ENCODE measurements at regions not wholly inside any gene's neighbourhood (a gene's known extent, or its start where the extent isn't known, plus 50 kb on each side); places are given as distances from the start of the nearest gene placed in this dataset.

GRCh38 chr4:36551697-36552214, 270.3 kb downstream of the DTHD1 start:
- Histone ChIP-seq H4K20me1 (ENCODE audit: insufficient read depth, poor library complexity, severe bottlenecking) (no peaks in the 10 kb centered on the region), H3K27me3 (no peaks in the 10 kb centered on the region), H3K4me1 (ENCODE audit: insufficient read depth) (no peaks in the 10 kb centered on the region), H3K27ac (no peak overlapping the region), H3K79me2 (no peaks in the 10 kb centered on the region), H3K36me3 (replicated peaks; ENCODE audit: insufficient read depth, low read depth) (no peaks in the 10 kb centered on the region), H3K9me2 (replicated peaks; ENCODE audit: insufficient read depth) (peaks cover 3% of the 10 kb centered on the region), H3K4me3 (no peak overlapping the region), H3K9me3 (ENCODE audit: low read depth) (no peaks in the 10 kb centered on the region), H2AFZ (no peak overlapping the region), H3K4me2 (no peak overlapping the region)
- no peak for DNase-seq (ENCODE audit: low spot score)
- WGBS (ENCODE audit: low lambda C conversion rate, missing lambda C conversion rate) = 64% methylated on average over 4 of the region's 4 CpGs
- TF ChIP-seq, protein P1, sequence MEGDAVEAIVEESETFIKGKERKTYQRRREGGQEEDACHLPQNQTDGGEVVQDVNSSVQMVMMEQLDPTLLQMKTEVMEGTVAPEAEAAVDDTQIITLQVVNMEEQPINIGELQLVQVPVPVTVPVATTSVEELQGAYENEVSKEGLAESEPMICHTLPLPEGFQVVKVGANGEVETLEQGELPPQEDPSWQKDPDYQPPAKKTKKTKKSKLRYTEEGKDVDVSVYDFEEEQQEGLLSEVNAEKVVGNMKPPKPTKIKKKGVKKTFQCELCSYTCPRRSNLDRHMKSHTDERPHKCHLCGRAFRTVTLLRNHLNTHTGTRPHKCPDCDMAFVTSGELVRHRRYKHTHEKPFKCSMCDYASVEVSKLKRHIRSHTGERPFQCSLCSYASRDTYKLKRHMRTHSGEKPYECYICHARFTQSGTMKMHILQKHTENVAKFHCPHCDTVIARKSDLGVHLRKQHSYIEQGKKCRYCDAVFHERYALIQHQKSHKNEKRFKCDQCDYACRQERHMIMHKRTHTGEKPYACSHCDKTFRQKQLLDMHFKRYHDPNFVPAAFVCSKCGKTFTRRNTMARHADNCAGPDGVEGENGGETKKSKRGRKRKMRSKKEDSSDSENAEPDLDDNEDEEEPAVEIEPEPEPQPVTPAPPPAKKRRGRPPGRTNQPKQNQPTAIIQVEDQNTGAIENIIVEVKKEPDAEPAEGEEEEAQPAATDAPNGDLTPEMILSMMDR (IDR thresholded peaks at IDR 0.05; ENCODE audit: poor library complexity) = no peak
- no peak for TF ChIP-seq EZH2 (IDR thresholded peaks at IDR 0.05; ENCODE audit: borderline replicate concordance)
- no peak for TF ChIP-seq EZH2phosphoT487 (IDR thresholded peaks at IDR 0.05; ENCODE audit: low read depth, severe bottlenecking, unreplicated experiment)

- Histone ChIP-seq H3K27ac (no peak overlapping the region), H3K4me1 (ENCODE audit: insufficient read depth) (no peaks in the 10 kb centered on the region), H3K4me2 (no peak overlapping the region), H3K9me3 (ENCODE audit: low read depth) (no peaks in the 10 kb centered on the region), H3K9me2 (replicated peaks; ENCODE audit: insufficient read depth) (no peaks in the 10 kb centered on the region), H3K36me3 (replicated peaks; ENCODE audit: insufficient read depth, low read depth) (no peaks in the 10 kb centered on the region), H3K27me3 (no peaks in the 10 kb centered on the region), H2AFZ (no peak overlapping the region), H3K79me2 (no peaks in the 10 kb centered on the region), H4K20me1 (ENCODE audit: insufficient read depth, poor library complexity, severe bottlenecking) (no peaks in the 10 kb centered on the region), H3K4me3 (no peak overlapping the region)
- TF ChIP-seq EZH2 (IDR thresholded peaks at IDR 0.05; ENCODE audit: borderline replicate concordance) (no peak), EZH2phosphoT487 (IDR thresholded peaks at IDR 0.05; ENCODE audit: low read depth, severe bottlenecking, unreplicated experiment) (no peak)
- TF ChIP-seq, protein P1 (IDR thresholded peaks at IDR 0.05; ENCODE audit: poor library complexity) = no peak
- DNase-seq (ENCODE audit: low spot score) = no peak
- 66% methylated on average over 1 of the region's 1 CpG for WGBS (ENCODE audit: low lambda C conversion rate, missing lambda C conversion rate)
Observed at GRCh38 chr4:36553029-36553428, 271.6 kb downstream of the DTHD1 start.

DNA sequence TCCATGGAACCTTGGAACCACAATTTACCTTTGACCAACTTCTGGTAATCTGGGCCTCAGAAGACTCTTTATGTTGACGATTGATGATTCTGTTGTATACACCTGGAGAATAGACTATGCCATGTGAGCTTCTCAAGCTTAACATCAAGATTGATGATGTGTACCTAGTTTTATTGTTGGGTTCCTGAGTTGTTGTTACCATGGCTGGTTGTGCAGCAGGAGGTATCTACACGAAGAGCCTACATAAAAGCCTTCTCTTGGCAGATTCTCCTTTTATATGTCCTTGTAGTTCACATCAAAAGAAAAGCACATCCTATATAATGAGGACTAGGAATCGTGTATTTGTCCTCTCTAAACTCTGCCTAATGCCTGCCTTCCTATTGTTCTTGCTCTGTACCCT, 272.0 kb downstream of the DTHD1 start:
- no peaks in the 10 kb centered on the region for H3K79me2 ChIP-seq
- H3K27me3 ChIP-seq = no peaks in the 10 kb centered on the region
- no peaks in the 10 kb centered on the region for H3K9me3 ChIP-seq (ENCODE audit: low read depth)
- no peak overlapping the region for H3K4me2 ChIP-seq
- no peak overlapping the region for H2AFZ ChIP-seq
- no peaks in the 10 kb centered on the region for H3K36me3 ChIP-seq (replicated peaks; ENCODE audit: insufficient read depth, low read depth)
- H4K20me1 ChIP-seq (ENCODE audit: insufficient read depth, poor library complexity, severe bottlenecking) = no peaks in the 10 kb centered on the region
- no peak overlapping the region for H3K4me3 ChIP-seq
- TF ChIP-seq, protein P1 (IDR thresholded peaks at IDR 0.05; ENCODE audit: poor library complexity) = no peak
- no peak for TF ChIP-seq EZH2 (IDR thresholded peaks at IDR 0.05; ENCODE audit: borderline replicate concordance)
- TF ChIP-seq EZH2phosphoT487 (IDR thresholded peaks at IDR 0.05; ENCODE audit: low read depth, severe bottlenecking, unreplicated experiment) = no peak
- H3K27ac ChIP-seq = no peak overlapping the region
- DNase-seq (ENCODE audit: low spot score) = no peak
- WGBS (ENCODE audit: low lambda C conversion rate, missing lambda C conversion rate) = 79% methylated on average over 3 of the region's 3 CpGs
- H3K4me1 ChIP-seq (ENCODE audit: insufficient read depth) = no peaks in the 10 kb centered on the region
- H3K9me2 ChIP-seq (replicated peaks; ENCODE audit: insufficient read depth) = no peaks in the 10 kb centered on the region

- Histone ChIP-seq H2AFZ (no peak overlapping the region), H3K4me3 (no peak overlapping the region), H3K9me2 (replicated peaks; ENCODE audit: insufficient read depth) (no peaks in the 10 kb centered on the region), H3K27me3 (no peaks in the 10 kb centered on the region), H3K4me2 (no peak overlapping the region), H4K20me1 (ENCODE audit: insufficient read depth, poor library complexity, severe bottlenecking) (no peaks in the 10 kb centered on the region), H3K36me3 (replicated peaks; ENCODE audit: insufficient read depth, low read depth) (no peaks in the 10 kb centered on the region), H3K27ac (no peak overlapping the region), H3K4me1 (ENCODE audit: insufficient read depth) (no peaks in the 10 kb centered on the region), H3K9me3 (ENCODE audit: low read depth) (no peaks in the 10 kb centered on the region), H3K79me2 (no peaks in the 10 kb centered on the region)
- TF ChIP-seq EZH2 (IDR thresholded peaks at IDR 0.05; ENCODE audit: borderline replicate concordance) = no peak
- no peak for TF ChIP-seq EZH2phosphoT487 (IDR thresholded peaks at IDR 0.05; ENCODE audit: low read depth, severe bottlenecking, unreplicated experiment)
- TF ChIP-seq, protein P1 (IDR thresholded peaks at IDR 0.05; ENCODE audit: poor library complexity) = no peak
- no peak for DNase-seq (ENCODE audit: low spot score)
Observed at GRCh38 chr4:36556984-36557383, 275.6 kb downstream of the DTHD1 start.

All from hepatocyte (in vitro differentiated cells).